ENCODE measurements at regions not wholly inside any gene's neighbourhood (a gene's known extent, or its start where the extent isn't known, plus 50 kb on each side); places are given as distances from the start of the nearest gene placed in this dataset.

DNA sequence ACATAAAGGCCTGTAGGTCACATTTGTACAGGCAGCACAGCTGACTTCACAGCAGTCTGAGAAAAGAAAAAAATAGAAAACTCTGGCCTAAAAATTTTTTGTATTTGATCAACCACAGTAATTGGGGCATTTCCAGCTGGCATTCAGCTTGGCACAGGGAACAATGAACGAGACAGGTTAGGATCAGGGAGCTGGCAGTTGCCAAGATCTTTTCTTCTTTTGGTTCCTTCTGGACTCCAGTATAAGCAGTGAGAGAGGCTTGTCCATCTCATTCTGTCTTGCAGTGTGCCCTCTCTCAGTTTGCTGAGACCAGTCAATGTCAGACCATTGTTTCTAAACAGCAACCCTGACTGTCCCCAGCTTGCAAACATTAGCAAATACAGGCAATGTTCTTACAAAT is 601.1 kb downstream of the TLR4 start:
- no peak for DNase-seq (ENCODE audit: low read depth)

DNA sequence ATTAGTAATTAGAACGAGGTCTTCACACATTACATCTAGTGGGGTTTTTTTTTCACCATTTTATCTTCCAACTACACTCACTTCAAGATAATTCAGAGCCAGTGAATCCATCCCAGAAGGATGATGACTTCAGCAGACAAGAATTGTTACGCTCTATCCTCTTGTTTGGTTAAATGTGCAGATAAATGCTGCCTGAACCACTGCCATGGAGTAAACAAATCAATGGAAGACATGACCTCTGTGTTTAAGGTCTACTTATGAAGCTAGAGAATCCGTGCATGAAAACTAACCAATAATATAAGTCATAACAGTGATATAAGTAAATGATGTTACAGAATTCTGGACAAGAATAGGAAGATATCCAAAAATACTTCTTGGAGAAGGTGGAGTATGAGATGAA is 602.6 kb downstream of the TLR4 start:
- DNase-seq (ENCODE audit: low read depth): no peak

DNA sequence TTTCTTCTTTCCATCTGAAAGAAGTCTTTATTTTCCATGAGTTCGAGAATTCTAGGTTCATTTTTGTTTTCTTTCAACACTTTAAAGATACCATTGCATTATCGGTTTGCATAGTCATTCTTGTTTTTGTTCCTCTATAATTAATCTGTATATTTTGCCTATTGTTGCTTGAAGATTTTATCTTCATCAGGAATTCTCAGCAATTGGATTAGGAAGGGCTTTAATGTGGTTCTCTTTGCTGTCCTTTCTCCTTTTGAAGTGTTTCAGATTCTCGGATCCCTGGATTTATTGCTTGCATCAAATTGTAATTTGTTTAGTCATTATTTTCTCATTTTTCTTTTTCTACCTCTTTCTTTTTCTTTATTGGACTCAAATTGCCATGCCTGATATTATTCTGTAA is 609.8 kb downstream of the TLR4 start:
- no peak for DNase-seq (ENCODE audit: low read depth)

DNA sequence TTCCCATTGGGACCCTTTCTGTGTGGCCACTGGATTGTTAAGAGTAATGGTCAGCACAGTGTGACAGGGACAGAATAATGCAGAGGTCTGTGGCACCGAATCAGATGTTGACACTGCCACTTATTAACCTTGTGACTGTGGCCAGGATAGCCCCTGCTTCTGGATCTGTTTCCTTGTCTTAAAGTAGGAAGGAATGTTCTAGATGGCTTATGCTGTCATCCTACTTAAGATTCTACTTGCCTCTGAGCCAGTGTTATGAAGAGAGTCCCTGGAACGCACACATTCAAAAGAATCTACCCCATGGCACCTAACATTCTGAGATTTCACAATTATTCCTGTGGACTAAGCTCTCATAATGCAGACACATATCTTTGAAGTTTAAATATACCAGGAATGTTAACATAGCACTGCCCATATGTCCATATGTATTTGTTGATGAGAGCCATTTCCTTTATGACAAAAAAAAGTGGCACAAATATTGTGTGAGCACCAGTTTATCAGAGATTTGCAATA is 612.7 kb downstream of the TLR4 start:
- DNase-seq (ENCODE audit: low read depth): no peak

DNA sequence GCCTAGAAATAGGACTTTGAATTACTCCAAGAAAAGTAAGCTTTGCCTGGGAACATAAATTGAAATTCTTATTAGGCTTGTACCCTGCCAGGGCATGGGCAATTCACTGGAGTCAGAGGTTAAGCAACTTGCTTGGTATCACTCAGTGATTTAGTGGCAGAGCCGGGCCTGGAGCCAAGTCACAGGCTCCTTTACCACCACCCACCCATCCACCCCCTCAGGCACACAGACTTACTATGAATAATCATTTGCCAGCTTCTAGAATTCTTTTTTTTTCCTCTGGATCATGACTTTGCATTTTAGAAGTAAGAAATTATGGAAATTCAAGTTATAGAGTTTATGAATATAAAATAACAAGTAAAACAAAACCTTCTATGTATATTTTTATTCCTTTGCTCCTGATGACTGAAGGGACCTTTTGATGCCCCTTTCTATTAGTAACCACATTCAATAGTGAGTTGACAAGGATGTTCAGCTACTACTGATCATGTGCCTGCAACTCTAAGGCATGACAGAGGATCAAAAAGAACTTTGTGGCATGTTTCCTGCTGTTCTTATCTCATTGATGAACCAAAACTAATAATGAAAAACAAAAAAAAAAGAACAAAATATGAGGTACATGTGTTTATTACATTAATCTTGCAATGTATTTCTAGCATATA is 614.7 kb downstream of the TLR4 start:
- DNase-seq (ENCODE audit: low read depth): no peak

DNA sequence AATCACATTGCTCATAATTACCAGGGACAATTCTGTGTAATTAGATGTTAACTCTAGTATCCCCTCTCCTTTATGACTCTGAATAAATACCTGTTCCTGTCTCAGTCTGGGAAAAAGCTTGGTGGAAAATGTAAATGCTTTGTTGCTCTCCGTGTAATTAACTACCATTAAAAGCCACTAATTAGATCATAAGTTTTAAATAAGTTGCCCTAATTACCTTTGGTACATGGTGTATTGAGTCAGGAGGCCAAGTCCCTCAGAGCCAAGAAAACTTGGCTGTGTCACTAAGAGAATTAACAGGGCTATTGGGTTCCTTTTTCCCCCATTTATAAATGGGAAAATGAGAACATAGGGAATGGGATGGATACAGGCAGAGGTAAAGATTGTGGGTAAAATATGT is 617.6 kb downstream of the TLR4 start:
- no peak for DNase-seq (ENCODE audit: low read depth)

DNA sequence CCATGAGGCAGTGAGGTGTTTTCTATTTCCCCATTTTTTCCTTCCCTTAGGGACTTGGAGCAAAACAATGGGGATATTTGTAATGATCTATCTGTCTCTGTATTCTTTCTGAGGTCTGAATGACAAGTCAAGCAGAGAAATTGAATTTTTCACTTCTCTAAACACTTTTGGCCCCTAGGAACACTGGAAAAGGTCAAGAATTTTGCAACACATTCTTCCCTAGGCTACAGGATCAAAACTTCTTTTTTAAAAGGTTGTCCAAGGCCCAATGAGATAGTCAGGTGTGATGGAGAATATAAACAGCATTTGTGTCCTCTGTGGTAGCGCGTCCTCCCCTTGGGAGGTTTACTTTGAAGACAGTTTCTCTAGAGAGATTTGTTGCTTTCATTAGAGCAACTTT is 620.5 kb downstream of the TLR4 start:
- DNase-seq (ENCODE audit: low read depth): no peak

DNA sequence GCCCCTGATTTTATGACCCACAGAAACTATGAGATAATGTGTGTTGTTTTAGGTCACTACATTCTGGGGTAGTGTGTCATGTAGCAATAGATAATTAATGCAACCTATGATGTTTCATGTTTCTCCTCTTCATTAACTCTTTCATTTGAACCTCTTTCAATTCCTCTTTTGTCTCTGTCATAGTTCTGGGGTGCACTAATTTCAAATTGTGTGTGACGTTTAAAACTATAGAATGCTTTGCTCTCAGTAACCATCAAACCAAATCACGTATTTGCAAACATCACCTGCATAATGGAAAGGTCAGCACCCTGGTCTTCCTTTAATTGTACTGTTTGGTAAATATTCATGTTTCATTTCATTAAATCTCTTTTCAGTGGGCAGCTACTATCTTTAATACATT is 621.6 kb downstream of the TLR4 start:
- no peak for DNase-seq (ENCODE audit: low read depth)

DNA sequence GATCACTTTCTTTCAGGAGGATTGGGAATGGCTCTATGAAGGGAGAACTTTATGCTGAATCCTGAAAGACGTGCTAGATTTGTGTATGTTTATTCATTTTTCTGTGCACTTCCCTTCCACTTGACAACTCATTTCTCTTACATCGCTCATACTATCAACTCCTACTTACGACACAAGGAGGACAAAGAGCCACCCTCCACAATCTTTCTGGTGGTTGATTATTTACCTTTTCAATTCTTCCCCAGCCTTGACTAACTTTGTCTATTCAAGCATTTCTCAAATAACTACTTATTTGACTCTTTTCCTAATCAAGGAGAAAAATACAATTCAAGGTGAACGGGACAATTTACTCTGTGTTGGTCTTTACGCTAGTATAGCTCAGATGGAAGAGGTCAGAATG is 622.1 kb downstream of the TLR4 start:
- no peak for DNase-seq (ENCODE audit: low read depth)

DNA sequence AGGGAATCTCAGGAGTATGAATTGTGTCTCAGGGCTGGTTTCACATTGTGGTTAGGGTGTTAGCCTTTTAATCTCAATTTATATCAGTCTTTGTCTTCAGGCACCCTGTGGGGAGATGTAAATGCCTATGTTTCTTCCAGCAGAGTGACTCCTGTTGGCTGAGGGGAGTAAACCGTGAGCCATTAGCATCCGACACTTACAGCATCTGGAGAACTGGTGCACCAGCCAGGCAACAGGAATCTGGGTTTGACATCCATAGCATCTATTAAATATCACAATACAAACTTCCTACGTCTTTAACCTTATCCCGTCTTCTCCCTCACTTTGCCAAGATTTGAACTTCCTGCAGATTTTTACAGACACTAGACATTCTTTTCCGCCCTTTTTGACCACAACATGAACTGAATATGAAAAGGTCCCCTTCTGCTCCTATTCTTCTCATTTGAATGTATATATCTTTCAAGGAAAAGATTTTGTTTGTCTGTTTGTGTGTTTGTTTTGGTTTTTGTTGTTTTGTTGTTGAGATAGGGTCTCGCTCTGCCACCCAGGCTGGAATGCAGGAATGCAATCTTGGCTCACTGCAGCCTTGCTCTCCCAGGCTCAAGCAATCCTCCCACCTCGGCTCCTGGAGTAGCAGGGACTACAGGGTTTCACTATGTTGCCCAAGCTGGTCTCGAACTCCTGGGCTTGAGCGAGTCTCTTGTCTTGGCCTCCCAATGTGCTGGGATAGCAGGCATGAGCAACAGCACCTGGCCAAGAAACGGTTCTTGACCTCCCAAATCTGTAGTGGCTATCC is 626.2 kb downstream of the TLR4 start:
- DNase-seq (ENCODE audit: low read depth): no peak

DNA sequence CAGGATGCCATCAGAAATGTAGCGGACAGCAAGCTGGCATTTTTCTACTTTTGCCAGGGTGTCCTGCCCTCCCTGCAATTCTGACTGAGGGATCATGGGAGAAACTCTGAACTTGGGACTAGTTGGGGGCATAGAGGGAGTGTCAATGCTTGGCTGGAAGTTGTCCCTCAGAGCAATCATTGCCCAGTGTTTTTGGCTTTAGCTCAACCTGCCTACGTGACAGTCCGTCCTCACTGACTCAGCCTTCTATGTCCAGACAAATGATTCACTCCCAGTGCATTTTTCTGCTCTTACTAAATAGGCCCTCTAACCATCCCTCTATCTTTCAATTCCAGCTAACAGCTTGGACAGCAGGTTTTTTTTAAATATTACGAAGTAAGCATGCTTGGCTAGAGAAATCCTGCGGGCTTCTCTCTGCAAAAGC is 627.4 kb downstream of the TLR4 start:
- peak; percentile 11 for DNase-seq (ENCODE audit: low read depth)

DNA sequence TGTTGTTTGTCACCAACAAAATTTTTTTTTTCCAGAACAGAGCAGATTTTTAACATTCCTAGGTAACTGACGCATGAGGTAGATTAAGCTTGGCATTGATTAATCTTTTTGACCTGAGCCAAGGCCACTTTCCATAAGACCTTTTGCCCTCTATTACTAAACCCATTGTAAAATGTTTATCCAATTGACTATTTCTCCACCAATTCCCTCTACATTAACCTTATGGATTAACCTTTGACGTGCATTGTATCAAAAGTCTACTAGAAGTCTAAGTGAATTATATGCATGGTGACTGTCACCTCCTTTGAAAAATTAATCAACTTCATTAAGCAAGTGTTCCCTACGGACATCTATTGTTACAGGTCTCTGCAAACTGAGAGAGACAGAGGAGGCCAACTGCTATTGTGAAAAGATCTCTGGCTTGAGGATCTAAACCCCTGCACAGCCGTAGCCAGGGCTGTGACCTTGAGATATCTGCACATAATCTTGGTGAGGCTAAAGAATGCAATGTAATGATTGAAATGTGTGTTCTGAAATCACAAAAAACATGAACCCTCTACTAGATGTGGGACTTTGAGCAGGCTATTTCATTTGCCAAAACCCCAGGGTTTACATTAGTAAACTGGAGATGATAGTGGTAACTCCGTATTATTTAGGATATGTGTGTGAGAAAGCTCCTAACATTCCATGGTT is 632.2 kb downstream of the TLR4 start:
- no peak for DNase-seq (ENCODE audit: low read depth)

DNA sequence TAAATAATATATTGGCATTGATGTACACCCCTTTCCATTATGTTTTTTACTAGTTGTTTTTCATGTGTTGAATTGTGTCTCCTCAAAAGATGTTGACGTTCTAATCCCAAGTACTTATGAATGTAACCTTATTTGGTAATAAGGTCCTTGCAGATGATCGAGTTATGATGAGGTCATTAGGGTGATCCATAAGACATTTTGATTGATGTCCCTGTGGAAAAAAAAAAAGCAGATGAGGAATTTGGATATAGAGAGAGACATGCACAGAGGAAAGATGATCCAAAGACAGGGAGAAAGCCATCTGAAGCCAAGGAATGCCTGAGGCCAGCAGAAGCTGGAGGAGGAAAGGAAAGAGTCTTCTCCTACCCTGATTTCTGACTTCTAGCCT is 632.7 kb downstream of the TLR4 start:
- DNase-seq (ENCODE audit: low read depth): no peak

DNA sequence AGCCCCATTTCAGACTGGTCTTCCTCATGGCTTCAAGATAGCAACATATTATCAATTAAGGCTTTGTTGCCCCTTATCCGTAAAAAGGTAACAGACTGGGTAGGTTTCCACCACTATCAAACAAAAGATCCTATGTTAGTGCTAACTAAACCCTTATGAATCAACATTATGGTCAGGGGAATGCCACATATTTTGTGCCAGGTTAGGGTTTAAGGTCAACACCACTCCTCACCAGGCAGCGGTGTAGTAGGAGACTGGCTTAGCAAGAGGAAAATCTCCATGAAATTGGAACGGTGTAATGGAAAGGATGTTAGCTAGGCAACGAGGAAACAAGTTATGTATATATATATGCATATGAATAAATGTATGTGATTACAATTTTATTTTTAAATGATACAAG is 655.8 kb downstream of the TLR4 start:
- DNase-seq (ENCODE audit: low read depth): no peak

DNA sequence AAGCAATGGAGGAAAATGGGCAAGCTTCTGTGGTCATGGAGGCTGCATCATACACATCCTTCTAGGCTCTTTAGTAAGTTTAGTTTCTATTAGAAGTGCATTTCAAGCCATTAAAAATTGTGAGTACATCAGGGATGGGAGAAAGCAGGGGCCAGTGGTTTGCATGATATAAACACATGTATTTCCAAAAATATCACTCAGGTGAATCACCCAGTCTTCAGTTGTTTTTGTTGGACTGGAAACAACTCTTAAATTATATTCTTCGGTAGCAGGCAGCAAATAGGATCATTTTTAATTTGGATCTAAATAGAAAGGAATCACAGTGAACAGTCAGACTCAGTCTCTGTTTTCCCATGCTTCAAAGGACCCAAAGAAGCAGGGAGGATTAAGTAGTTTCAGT is 657.9 kb downstream of the TLR4 start:
- no peak for DNase-seq (ENCODE audit: low read depth)

DNA sequence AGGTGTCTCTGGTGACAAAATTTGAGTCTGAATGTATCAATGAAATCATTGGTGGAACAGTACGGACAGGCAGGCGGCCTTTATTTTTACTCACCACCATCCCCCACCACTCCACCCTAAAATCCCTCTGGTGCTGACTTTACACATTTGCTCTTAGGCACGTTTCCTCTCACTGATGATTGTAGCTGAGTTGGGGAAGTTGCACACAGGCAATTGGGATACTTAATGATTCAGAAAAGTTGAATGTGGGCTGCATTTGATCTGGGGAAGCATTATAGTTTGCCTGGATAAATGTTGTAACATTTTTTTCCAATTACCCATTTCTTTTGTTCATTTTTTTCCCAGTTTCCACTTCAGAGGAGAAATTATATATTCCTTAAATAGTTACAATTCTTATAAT is 658.4 kb downstream of the TLR4 start:
- DNase-seq (ENCODE audit: low read depth): no peak

DNA sequence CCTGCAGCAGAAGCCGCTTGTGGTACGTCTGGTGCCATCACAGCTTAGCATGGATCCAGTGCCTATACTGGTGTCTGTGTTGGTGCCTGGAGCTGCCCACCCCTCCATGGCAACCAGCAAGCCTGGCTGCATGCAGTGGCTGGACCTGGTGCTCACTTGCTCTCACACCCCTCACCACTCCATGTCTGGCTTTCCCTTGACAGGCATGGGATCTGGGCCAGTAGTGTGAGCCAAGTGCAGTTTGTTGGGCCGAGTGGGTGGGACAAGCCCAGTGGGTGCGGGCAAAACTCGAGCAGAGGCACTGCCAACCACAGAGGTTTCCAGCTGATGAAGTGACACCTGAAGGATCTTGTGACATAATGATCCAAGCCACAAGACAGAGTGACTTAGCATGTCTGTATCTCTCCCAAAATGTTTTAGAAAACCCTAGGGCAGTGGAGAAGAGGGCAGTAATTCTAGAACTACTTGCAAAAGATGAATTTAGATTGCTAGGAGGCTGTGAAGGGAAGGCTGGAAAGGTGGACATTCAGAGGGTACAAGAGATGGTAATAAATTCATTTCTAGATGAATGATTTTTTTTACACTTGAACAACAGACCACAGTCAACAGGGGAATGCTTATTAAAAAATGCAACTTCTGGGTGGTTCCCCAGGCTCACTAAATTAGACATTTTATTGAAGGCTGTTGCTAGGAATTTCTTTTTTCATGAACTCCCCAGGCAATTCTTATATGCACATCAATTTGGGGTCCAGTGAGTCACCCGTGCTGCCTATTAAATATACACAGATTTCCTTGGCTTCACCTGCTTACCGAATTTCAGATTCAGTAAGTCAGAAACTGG is 660.3 kb downstream of the TLR4 start:
- DNase-seq (ENCODE audit: low read depth): no peak

DNA sequence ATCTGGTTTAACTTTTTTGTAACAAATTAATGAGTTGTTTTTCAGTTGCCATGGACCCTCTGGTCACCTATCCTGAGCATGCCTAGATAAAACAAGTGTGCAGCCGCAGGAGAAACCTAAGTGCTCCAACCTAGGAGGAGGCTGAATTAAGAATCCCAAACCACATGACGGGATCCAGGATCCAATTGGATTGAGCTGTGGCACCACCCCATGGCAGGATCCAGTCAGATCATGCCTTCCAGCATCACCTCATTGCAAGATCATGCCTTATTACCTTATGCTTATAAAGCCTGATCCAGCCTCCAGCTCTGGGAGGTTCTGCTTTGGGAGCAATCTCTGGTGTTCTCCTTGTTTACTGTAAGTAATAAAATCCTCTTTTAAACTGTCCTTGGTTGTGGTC is 662.0 kb downstream of the TLR4 start:
- DNase-seq (ENCODE audit: low read depth): no peak

DNA sequence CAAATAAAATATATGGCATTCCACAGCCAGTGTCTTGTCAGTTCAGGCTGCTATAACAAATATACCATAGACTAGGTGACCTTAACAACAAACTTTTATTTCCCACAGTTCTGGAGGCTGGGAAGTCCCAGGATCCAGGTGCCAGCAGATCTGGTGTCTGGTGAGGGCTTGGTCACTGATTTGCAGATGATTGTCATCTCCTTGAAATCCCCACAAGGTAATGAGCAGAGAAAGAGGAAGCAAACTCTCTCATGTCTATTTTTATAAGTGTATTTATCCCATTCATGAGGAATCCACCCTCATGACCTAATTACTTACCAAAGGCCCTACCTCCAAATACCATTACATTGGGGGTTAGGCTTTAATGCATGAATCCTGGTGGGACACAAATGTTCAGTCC is 663.2 kb downstream of the TLR4 start:
- DNase-seq (ENCODE audit: low read depth): no peak

DNA sequence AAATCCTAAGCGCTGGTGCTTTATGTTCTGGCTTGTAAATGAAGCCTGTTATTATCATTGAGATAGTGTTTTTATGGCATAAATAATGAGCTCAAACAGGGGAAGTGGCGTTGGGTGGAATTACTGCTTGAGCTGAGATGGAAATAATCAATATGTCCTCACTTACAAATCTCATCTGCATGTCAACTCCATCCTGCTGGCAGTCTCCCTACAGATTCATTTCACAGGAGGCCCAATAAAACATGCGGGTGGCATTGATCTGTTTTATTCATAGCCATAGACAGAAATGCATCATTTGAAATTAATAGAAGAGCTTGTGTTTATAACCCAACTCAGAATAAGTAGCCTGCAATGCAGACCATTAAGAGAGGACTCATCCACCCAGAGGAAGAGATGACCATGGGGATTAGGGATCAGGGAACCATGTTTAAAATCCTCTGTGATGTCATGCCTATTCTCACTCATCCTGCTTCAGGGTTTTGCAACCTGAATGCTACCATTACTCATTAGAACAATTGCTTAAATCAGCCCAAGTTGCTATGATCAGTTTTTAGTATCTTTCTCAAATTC is 680.4 kb downstream of the TLR4 start:
- DNase-seq (ENCODE audit: low read depth): no peak

DNA sequence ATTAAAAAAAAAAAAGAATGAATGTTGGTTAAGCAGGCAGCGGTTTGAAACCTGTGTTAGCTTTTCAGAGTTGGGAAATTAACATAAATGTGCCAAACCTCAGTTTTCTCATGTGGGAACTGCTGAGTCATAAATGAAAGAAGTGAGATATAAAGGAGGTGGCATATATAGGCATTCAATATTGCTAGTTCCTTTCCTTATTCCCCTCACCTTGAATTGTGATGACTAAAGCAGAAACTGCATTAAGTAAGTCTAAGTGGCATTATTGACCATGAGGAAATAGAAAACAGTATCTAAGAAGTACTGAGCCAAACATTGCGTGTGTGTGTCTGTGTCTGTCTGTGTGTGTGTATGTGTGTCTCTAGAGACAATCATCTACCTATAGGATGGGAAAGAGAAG is 691.2 kb downstream of the TLR4 start:
- DNase-seq (ENCODE audit: low read depth): no peak

DNA sequence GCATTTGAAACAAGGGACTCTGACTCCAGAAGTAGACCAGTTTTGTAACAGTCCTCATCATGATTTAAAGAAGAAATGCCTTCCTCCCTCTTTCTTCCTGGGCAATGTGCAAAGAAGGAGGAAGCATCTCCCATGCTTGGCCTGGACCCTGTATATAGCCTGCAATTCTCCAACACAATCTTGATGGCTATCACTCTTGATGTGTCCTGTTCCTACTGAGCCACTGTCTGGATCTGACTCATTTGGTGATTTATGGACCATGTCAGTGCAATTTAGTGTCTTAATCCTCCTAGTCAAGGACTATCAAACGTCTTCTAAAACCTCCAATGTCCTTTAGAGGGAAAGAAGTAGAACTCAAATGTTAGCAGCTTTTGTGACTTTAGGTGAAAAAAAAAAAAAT is 697.3 kb downstream of the TLR4 start:
- DNase-seq (ENCODE audit: low read depth): no peak
